AG09319 (cell line): ENCODE measurements at regions not wholly inside any gene's neighbourhood (a gene's known extent, or its start where the extent isn't known, plus 50 kb on each side); places are given as distances from the start of the nearest gene placed in this dataset.

Source experiments
- DNase-seq: peaks from one replicate; pipeline ENCODE4 v3.0.0-alpha.2; 2010; ENCODE audit warnings: low read depth; ENCODE audit errors: extremely low read depth
- TF ChIP-seq, protein P1 (sequence below): IDR thresholded peaks from 2 replicates; pipeline ENCODE4 v1.5.1; 2011; ENCODE audit warnings: low read depth, mild to moderate bottlenecking, inconsistent platforms, low read length, moderate library complexity

DNA sequence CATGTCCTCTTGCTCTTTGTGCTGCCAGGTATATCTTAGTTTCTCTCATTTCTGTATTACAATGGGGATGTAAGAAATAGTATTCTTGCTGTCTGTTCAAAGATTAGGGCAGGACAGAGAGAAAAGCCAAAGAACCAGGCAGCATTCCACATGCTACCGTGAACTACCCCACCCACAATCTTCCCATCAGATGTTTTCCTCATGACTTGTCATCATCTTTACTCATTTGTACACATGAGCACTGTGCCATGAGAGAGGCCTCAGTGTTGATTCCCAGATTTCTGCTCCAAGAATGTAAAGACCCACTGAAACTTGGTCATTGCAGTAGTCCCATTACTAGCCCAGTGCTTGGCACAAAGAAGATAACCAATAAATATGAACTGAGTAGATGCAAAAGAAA is 354.6 kb upstream of the RASGEF1B start:
- DNase-seq, result no peak
- TF ChIP-seq, protein P1, sequence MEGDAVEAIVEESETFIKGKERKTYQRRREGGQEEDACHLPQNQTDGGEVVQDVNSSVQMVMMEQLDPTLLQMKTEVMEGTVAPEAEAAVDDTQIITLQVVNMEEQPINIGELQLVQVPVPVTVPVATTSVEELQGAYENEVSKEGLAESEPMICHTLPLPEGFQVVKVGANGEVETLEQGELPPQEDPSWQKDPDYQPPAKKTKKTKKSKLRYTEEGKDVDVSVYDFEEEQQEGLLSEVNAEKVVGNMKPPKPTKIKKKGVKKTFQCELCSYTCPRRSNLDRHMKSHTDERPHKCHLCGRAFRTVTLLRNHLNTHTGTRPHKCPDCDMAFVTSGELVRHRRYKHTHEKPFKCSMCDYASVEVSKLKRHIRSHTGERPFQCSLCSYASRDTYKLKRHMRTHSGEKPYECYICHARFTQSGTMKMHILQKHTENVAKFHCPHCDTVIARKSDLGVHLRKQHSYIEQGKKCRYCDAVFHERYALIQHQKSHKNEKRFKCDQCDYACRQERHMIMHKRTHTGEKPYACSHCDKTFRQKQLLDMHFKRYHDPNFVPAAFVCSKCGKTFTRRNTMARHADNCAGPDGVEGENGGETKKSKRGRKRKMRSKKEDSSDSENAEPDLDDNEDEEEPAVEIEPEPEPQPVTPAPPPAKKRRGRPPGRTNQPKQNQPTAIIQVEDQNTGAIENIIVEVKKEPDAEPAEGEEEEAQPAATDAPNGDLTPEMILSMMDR, result no peak

DNA sequence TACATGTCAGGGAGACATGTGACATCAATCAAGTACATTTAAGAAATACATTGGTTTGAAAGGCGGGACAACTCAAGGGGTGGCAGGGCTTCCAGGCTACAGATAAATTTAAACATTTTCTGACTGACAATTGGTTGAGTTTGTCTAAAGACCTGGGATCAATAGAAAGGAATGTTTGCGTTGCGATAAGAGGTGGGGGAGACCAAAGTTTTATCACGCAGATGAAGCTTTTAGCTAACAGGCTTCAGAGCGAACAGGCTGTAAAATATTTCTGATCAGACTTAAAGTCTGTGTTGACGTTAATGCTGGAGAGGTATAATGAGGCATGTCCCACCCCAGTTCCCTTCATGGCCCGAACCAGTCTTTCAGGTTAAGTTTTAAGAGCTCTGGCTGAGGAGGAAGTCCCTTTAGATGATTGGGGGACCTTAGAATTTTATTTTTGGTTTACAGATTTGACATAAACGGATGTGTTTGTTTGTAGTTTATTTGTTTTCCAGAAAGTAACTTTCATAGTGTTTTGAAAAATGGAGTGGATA is 346.7 kb upstream of the RASGEF1B start:
- TF ChIP-seq, protein P1, result no peak
- no peak for DNase-seq

- TF ChIP-seq, protein P1, result no peak
- DNase-seq, result no peak
Observed at GRCh38 chr4:81816031-81816761, 344.5 kb upstream of the RASGEF1B start.

- TF ChIP-seq, protein P1, result no peak
- no peak for DNase-seq
Observed at GRCh38 chr4:81814987-81815541, 343.4 kb upstream of the RASGEF1B start.

DNA sequence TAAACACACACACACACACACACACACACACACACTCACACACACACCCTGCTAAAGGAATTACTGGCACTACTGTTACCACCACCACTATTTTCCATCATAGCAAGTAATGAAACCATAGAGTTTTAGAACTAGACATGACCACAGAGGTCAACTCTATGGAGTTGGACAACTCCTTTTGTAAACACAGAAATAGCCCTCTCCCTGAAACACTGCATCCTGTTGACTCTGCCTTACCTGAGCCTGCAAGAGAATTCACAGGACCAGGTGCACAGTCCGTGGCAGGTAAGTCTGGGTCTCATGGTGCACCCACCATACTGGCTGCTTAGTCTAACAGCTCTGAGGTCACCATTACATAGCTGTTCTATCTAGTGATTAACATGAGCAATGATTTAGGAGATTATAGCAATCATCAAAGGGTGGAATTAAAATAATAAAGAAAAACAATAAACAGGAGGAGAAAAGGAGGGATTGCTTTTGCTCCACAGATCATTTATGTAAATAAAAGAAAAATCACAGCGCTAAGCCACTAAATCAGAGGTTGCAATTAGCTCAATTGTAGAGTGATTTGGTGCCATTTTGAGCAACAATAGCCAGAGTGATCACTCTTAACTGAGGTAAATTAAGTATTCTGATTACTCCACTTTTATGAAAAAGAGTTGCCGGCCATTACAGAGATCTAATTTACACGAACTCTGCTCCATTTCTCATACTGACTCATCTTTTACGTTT is 340.0 kb upstream of the RASGEF1B start:
- DNase-seq, result no peak

GRCh38 chr4:81808011-81808672 is 336.4 kb upstream of the RASGEF1B start:
- no peak for DNase-seq

More for the DNA sequence above, 340.0 kb upstream of the RASGEF1B start:
- TF ChIP-seq, protein P1, result no peak

More at GRCh38 chr4:81808011-81808672, 336.4 kb upstream of the RASGEF1B start:
- TF ChIP-seq, protein P1, result no peak
